SKM-1 treated with dmso at 0.1 percent for 144 hours (cell line): ENCODE measurements at regions not wholly inside any gene's neighbourhood (a gene's known extent, or its start where the extent isn't known, plus 50 kb on each side); places are given as distances from the start of the nearest gene placed in this dataset.

Experiments
- DNase-seq: peaks from one replicate; lab custom pipeline; 2025; ENCODE audit not compliant: unreplicated experiment; lab: John Stamatoyannopoulos, UW

DNA sequence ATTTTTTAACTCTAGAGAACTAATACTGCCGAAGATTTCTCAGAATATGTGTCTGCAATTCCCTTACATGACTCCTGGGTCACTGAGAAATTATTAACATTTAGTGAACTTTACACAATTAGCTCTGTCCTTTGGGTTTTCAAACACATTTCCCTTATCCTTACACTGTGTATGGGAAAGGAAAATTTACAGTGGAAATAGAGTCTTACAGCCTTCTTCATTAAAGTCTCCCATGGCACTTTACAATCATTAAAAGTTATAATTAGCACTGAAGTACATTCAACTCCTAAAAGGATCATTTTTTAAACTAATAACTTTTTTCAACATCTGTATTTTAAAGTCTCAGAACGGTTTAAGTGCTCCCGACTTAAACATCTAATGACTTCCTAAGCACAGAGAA, 627.5 kb upstream of the TYRP1 start:
- DNase-seq, result no peak

DNA sequence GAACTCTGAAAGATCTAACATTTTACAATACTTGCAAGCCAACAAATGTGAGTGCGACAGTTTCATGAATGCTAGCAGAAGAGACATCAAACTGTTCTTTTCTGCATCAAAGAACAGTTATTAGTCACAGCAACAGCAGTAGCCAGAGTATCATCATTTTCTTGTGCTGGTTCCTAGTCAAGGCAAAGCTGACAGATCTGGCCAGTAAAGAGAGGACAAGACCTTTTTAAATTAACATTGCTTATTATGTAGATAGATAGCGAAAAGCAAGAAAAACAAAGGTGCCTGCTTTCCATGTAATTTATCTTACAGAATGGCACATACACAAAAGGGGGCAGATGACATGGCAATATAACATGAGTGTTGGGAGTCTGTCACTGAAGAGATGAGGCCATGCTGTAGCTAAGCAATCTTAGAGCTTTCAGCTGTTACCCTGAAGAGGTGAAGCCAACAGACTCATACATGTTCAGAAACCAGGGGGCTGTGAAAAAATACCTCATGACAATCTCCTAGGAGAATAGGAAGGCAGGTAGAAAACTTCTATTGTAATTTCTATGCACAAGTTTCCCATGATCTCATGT, 626.6 kb upstream of the TYRP1 start:
- no peak for DNase-seq

- no peak for DNase-seq
Measured at GRCh38 chr9:12069366-12069765, 623.8 kb upstream of the TYRP1 start.

- no peak for DNase-seq
Measured at GRCh38 chr9:12085399-12085798, 607.8 kb upstream of the TYRP1 start.

DNA sequence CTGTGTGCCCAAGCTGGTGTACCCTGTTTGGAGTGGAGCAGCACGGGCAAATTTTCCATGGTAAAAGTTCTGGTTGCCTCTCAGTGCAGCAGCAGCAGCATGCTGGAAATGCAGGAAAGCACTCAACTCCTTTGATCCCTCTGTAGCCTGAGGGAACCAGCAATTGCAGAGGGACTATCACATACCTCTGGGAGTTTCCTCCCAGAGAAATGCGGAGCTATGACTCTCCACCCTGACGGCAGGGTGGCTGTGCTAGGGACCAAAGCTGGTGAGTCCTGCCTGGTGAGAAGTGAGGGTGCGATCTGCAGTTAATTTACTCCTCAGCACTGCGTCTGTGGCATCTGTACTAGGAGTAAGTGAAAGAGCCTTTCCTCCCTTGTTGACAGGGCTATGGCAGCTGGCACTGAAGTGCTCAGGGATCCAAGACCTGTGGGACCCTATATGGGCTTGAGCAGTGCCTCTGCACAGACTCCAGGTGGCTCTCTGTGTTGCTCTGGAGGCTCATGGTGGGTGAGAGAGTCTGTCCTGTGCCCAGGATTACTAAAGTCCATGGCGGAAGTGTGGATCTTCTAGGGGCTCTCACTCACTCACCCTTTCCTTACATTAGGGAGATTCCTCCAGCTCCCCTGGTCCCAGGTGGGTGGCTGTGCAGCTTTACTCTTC, 601.2 kb upstream of the TYRP1 start:
- no peak for DNase-seq

DNA sequence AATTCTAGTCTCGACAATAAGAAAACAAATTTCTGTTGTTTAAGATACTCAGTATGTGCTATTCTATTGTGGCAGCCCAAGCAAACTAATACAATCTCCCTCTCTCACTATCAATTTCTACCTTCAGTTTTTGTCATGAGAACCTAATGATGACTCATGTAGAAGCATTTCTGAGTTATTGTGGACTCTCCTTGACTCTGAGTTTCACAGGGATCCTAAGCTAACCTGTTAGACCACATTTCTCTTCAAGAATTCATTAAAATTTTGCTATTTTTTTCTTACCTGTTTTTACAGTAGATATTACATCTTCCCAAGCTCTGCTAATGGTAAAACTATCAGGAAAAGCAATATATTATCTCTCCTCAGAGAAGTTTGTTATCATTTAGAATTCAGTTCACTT, 599.1 kb upstream of the TYRP1 start:
- DNase-seq, result no peak

DNA sequence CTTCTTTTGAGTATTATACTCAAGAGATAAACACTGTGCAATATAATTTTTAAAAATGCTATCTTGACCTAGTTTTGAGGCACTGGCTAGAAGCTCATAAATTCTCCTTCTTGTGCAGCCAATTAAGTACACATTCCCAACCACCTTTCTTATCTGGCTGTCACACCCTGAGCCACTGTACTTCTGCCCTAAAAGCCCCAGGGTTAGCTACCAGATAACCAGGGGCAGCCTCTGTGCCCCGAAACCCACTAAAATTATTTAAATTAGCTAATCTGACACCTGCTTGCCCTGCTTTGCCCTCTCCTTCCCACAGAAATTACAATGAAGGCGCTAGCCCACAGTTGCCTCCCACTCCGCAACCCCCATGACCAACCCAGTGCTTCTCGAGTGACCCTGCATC, 597.3 kb upstream of the TYRP1 start:
- no peak for DNase-seq

- DNase-seq, result no peak
Measured at GRCh38 chr9:12133416-12133815, 559.8 kb upstream of the TYRP1 start.

GRCh38 chr9:12141422-12141821, 551.8 kb upstream of the TYRP1 start:
- DNase-seq, result no peak

- DNase-seq, result no peak
Measured at GRCh38 chr9:12155401-12156134, 537.6 kb upstream of the TYRP1 start.

DNA sequence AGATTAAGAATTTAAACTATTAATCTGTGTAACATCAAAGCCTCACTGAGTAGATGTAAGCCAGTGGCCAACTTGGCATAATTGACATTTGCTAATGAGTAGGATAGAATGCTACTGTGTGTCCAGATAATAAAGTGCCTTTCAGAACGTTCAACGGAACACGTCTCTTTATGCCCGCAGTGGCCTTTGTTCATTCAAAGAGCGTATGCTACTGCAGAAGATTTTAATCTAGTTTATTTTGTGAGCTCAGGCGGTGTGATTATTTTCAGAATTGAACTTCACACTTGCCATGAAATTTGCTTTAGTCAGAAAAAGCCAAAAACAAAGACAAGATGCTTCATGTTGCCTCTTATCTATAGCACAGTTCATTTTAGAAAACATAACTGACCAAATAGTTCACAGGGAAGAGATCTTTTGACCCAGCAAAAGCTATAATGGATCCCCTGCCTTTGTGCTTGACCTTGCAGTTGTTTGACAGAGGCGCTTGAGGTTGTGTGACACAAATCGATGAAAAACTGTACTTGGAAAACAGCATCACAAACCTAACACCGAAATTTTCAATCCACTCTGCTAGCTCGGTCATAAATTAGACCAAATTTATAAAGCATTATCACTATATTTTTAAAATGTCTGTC, 530.9 kb upstream of the TYRP1 start:
- no peak for DNase-seq

GRCh38 chr9:12163723-12164458, 529.3 kb upstream of the TYRP1 start:
- no peak for DNase-seq

- DNase-seq, result peak; percentile 67
Measured at GRCh38 chr9:12166518-12166917, 526.7 kb upstream of the TYRP1 start.

DNA sequence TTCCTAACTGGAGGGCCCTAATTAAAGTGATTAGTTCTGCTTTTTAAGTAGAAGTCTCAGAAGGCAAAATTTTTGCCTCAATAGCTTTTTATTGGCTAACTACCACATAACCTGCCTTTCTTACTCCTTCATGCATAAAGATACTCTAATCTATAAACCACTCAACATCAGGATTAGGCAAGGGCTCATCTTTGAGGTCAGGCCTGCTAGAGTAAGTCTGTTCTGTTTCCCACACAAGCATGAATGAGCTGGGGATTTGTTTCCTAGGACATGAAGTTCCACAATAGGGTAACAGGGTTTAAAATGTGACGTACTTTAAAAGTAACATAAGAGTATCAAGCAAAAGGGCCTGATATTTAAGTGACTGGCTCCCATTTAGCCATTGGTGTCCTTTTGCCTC, 522.7 kb upstream of the TYRP1 start:
- peak; percentile 5 for DNase-seq

- DNase-seq, result no peak
Measured at GRCh38 chr9:12178634-12179033, 514.6 kb upstream of the TYRP1 start.

DNA sequence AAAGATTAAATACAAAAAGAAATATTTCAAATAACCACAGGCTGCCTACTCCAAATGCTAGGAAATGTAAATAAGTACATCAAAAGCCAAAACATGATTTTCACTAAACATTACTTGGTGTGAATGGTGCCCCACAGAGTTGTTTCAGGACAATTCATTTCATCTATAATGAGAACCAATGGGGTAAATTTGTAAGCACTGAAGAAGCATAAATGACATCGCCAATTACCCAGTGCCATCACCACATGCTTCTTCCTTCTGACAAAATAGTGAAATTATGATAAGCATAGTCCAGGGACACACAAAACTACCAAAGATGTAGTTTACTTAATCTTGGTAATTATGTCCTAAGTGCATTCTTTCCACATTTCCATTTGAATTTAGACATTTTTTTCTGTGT, 510.4 kb upstream of the TYRP1 start:
- no peak for DNase-seq

GRCh38 chr9:12183321-12183720, 509.9 kb upstream of the TYRP1 start:
- no peak for DNase-seq

GRCh38 chr9:12185856-12186255, 507.3 kb upstream of the TYRP1 start:
- DNase-seq, result no peak

GRCh38 chr9:12191630-12192029, 501.6 kb upstream of the TYRP1 start:
- DNase-seq, result no peak

DNA sequence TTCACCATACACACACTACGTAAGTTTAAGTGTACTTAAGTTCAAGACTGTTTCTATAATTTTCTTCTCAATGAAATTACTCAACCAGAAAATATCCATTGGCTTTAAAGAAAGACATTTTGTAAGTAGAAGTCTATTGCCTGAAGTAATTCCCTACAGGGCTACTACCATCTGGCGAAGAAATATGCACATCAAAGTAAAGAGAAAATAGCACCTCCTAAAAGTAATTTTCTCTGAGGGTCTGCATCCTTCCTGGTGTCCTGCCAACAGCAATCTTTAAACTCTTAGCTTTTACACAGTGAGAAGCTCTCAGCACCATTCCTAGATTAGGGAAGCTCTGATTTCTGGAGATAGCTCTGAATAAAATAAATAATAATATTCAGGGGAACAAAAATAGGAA, 498.5 kb upstream of the TYRP1 start:
- DNase-seq, result no peak

DNA sequence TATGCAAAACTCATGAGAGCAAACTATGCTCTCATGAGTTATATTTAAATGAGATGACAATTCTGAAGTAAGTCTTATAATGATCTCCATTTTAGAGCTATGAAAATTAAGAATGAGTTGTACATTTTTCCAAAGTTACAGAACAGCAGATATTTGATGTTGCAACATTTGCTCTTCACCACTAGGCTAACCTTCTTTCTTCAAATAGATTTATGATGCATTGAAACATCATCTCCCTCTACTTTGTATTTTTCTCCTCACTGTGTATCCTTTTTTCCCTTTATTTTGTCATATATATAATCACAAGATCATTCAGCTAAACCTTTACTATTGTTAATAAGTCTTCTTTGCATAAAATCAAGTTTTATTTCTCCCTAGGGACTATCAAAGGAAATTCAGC, 497.7 kb upstream of the TYRP1 start:
- no peak for DNase-seq
